K562 (cell line): ENCODE measurements at regions not wholly inside any gene's neighbourhood (a gene's known extent, or its start where the extent isn't known, plus 50 kb on each side); places are given as distances from the start of the nearest gene placed in this dataset.

ENCODE experiments used
- ATAC-seq: fragments of 200-7000 bp; cut with Tn5 transposase; 3 replicates; pipeline ENCODE4 v1.9.1; 2020; ENCODE audit warnings: moderate library complexity
- BruUV-seq: library from RNA; stranded (reverse); fragments of 400-500 nt; replicated peaks from 2 replicates; lab custom pipeline; 2021; lab: Mats Ljungman, UMichigan
- CTCF ChIA-PET: fragments of 300-600 bp; formaldehyde crosslinking; extraction: SDS; loops from one replicate; lab custom pipeline; 2021; ENCODE audit warnings: low intra/inter-chr PET ratio; lab: Yijun Ruan, JAX
- POLR2A ChIA-PET: fragments of 300-600, 350-650 bp; sonication (Branson Sonifier 250); formaldehyde crosslinking; extraction: SDS; loops from one replicate; lab custom pipeline; 2021; ENCODE audit warnings: antibody characterized with exemption, inconsistent platforms; lab: Yijun Ruan, JAX
- DNase-seq, 4 experiments: peaks; one replicate each; pipeline versions ENCODE4 v3.0.0 to v3.0.0-alpha.2; 2011 to 2018; ENCODE audit warnings: low spot score in 3 of 4, mixed read lengths in 3 of 4; ENCODE audit errors: extremely low read depth in 1 of 4
- FAIRE-seq: peaks from 2 replicates; lab custom pipeline; 2011; peaks lifted over from hg19 to GRCh38; lab: Jason Lieb, UNC
- H2AFZ ChIP-seq: 2 replicates; pipeline ENCODE4 v1.6.0; 2011; ENCODE audit warnings: low read depth, low read length, control low read depth, inconsistent platforms
- H3K27ac ChIP-seq: fragments of 200-600 bp; 3 replicates; pipeline ENCODE4 v1.8.0; 2011; ENCODE audit warnings: low read depth, mild to moderate bottlenecking, control low read depth, inconsistent platforms, low read length, moderate library complexity, mixed read lengths; ENCODE audit errors: extremely low read depth
- H3K27me3 ChIP-seq, 2 experiments: fragments of 300-600 bp in 1 of 2; 2 replicates in 1 of 2; 3 replicates in 1 of 2; pipeline versions ENCODE4 v1.6.0 to v1.8.0; 2011; ENCODE audit warnings: inconsistent platforms in 2 of 2, low read length in 2 of 2, mild to moderate bottlenecking in 1 of 2, mixed read lengths in 1 of 2, moderate library complexity in 1 of 2; ENCODE audit not compliant: control insufficient read depth in 2 of 2, insufficient read depth in 2 of 2
- H3K36me3 ChIP-seq: fragments of 300-600 bp; 3 replicates; pipeline ENCODE4 v1.8.0; 2011; ENCODE audit warnings: mild to moderate bottlenecking, low read length, inconsistent platforms; ENCODE audit not compliant: control insufficient read depth, insufficient read depth
- H3K4me1 ChIP-seq, 2 experiments: fragments of 200-600 bp in 1 of 2; replicated peaks in 1 of 2; 2 replicates in 1 of 2; 3 replicates in 1 of 2; pipeline versions ENCODE4 v1.5.1 to v1.8.0; 2011; ENCODE audit warnings: inconsistent platforms in 2 of 2, low read length in 2 of 2, mild to moderate bottlenecking in 1 of 2, mixed read lengths in 1 of 2, moderate library complexity in 1 of 2; ENCODE audit not compliant: control insufficient read depth in 2 of 2, insufficient read depth in 2 of 2
- H3K4me2 ChIP-seq: 2 replicates; pipeline ENCODE4 v1.6.1; 2011; ENCODE audit warnings: low read length, control low read depth, inconsistent platforms, mixed read lengths; ENCODE audit not compliant: insufficient read depth
- H3K4me3 ChIP-seq: fragments of 200-600 bp; sonication (generic), shearing (Covaris generic); 2 replicates; pipeline ENCODE4 v1.5.1; 2016; ENCODE audit warnings: control low read depth, inconsistent platforms
- H3K79me2 ChIP-seq: fragments of 200-600 bp; 3 replicates; pipeline ENCODE4 v1.8.0; 2011; ENCODE audit warnings: low read length, inconsistent platforms; ENCODE audit not compliant: control insufficient read depth, insufficient read depth
- H3K9ac ChIP-seq, 2 experiments: 2 replicates each; pipeline versions ENCODE4 v1.6.0 to v1.6.1; 2011; ENCODE audit warnings: low read depth in 2 of 2, low read length in 2 of 2, control low read depth in 1 of 2, inconsistent platforms in 1 of 2, mild to moderate bottlenecking in 1 of 2, mixed read lengths in 1 of 2; ENCODE audit not compliant: insufficient read depth in 1 of 2
- H3K9me1 ChIP-seq: one replicate; pipeline ENCODE4 v1.6.0; 2011; ENCODE audit warnings: inconsistent platforms, mild to moderate bottlenecking, low read length, moderate library complexity; ENCODE audit not compliant: control insufficient read depth, insufficient read depth
- H3K9me3 ChIP-seq: replicated peaks from 2 replicates; pipeline ENCODE4 v1.5.1; 2011; ENCODE audit warnings: low read depth, low read length, inconsistent platforms; ENCODE audit not compliant: control insufficient read depth, insufficient read depth
- H4K20me1 ChIP-seq: replicated peaks from 2 replicates; pipeline ENCODE4 v1.6.1; 2011; ENCODE audit warnings: low read length, inconsistent platforms, mixed read lengths; ENCODE audit not compliant: control insufficient read depth, insufficient read depth
- ADNP ChIP-seq: fragments of 200-800 bp; sonication (Bioruptor generic); IDR thresholded peaks from 2 replicates; pipeline ENCODE4 v1.6.1; 2016; ENCODE audit warnings: missing genetic modification characterization, missing compliant biosample characterization
- ATF4 ChIP-seq: fragments of 450-650 bp; formaldehyde crosslinking; IDR thresholded peaks from 2 replicates; pipeline ENCODE4 v1.4.0; 2022; ENCODE audit warnings: mild to moderate bottlenecking, moderate library complexity
- FUS ChIP-seq: fragments of 200-400 bp; formaldehyde crosslinking; optimal IDR thresholded peaks from 2 replicates; pipeline ENCODE3; 2017; ENCODE audit warnings: low read depth, low read length
- HDAC2 ChIP-seq: fragments of 450-650 bp; IDR thresholded peaks from 2 replicates; pipeline ENCODE4 v1.6.1; 2016; ENCODE audit warnings: mild to moderate bottlenecking
- KDM1A ChIP-seq, 2 experiments: fragments of 450-650 bp; IDR thresholded peaks; 2 replicates each; pipeline ENCODE4 v1.6.1; 2016; ENCODE audit warnings: mild to moderate bottlenecking in 2 of 2
- KHSRP ChIP-seq: fragments of 450-650 bp; IDR thresholded peaks from 2 replicates; pipeline ENCODE4 v1.6.1; 2017
- MXD1 ChIP-seq: fragments of 250-450 bp; sonication (Bioruptor Pico); IDR thresholded peaks from 2 replicates; pipeline ENCODE4 v1.8.0; 2021; ENCODE audit warnings: borderline replicate concordance, mild to moderate bottlenecking, moderate library complexity; ENCODE audit not compliant: poor library complexity, severe bottlenecking
- RBBP5 ChIP-seq: fragments of 200-600 bp; sonication (generic); IDR thresholded peaks from 2 replicates; pipeline ENCODE4 v1.6.1; 2012; ENCODE audit warnings: borderline replicate concordance, mild to moderate bottlenecking, low read length, control low read depth, inconsistent platforms; ENCODE audit not compliant: insufficient read depth, poor library complexity, severe bottlenecking
- RHOXF2B ChIP-seq: fragments of 250-450 bp; sonication (Bioruptor Pico); conservative IDR thresholded peaks from 2 replicates; pipeline ENCODE4 v1.5.1; 2021
- SRSF9 ChIP-seq: fragments of 200-400 bp; formaldehyde crosslinking; IDR thresholded peaks from 2 replicates; pipeline ENCODE4 v1.6.1; 2017; ENCODE audit warnings: low read depth, low read length, borderline replicate concordance
- TCF7 ChIP-seq: sonication (generic); IDR thresholded peaks from 2 replicates; pipeline ENCODE4 v1.6.1; 2016; ENCODE audit warnings: antibody characterized with exemption, borderline replicate concordance
- THAP7 ChIP-seq: fragments of 250-450 bp; sonication (Bioruptor Pico); IDR thresholded peaks from 2 replicates; pipeline ENCODE4 v1.5.0; 2021
- TRIM24 ChIP-seq, 2 experiments: fragments of 450-650 bp; IDR thresholded peaks; 2 replicates each; pipeline ENCODE4 v1.6.1; 2016
- TRIM25 ChIP-seq: fragments of 450-650 bp; IDR thresholded peaks from 2 replicates; pipeline ENCODE4 v1.7.0; 2016; ENCODE audit warnings: borderline replicate concordance
- ZBTB2 ChIP-seq: fragments of 450-650 bp; IDR thresholded peaks from 2 replicates; pipeline ENCODE4 v1.6.1; 2016; ENCODE audit warnings: antibody characterized with exemption
- ZC3H11A ChIP-seq: IDR thresholded peaks from 2 replicates; pipeline ENCODE4 v1.6.1; 2012; ENCODE audit warnings: low read depth, low read length, improper control_type of control experiment
- ZNF699 ChIP-seq: fragments of 250-450 bp; sonication (Bioruptor Pico); IDR thresholded peaks from 2 replicates; pipeline ENCODE4 v1.8.0; 2021; ENCODE audit warnings: mild to moderate bottlenecking, moderate library complexity; ENCODE audit not compliant: insufficient replicate concordance
- ZNF707 ChIP-seq: fragments of 250-450 bp; sonication (Bioruptor Pico); conservative IDR thresholded peaks from 2 replicates; pipeline ENCODE4 v1.8.0; 2022; ENCODE audit warnings: inconsistent platforms, mild to moderate bottlenecking, moderate library complexity
- ZNF75A ChIP-seq: fragments of 450-650 bp; formaldehyde crosslinking; IDR thresholded peaks from 2 replicates; pipeline ENCODE4 v1.4.0; 2020; ENCODE audit warnings: mild to moderate bottlenecking
- WGBS: fragments of 100-300 bp; shearing (Covaris generic); methylation state at CpG from one replicate; pipeline ENCODE4 v1.1.6; 2016; ENCODE audit warnings: low coverage, mixed read lengths; ENCODE audit not compliant: insufficient coverage; ENCODE audit errors: missing lambda C conversion rate; 5-methylcytosine and 5-hydroxymethylcytosine counted together
- in situ Hi-C: fragments of 300-500 bp; cut with MboI; formaldehyde crosslinking; loops from 4 replicates; pipeline ENCODE4 v1.15.0; 2018; ENCODE audit warnings: inconsistent platforms, mixed read lengths
- intact Hi-C: fragments of 100-400 bp; cut with micrococcal nuclease; formaldehyde crosslinking; loops from 2 replicates; pipeline ENCODE4 v1.14.2; 2022

- H3K27me3 ChIP-seq: no peaks in the 10 kb centered on the region; a peak in 1 of 5 replicates
- TF ChIP-seq ZNF75A (CRISPR knock-in tag): no peak
- TF ChIP-seq RHOXF2B (CRISPR knock-in tag): no peak
- no peak for TF ChIP-seq TCF7
- TF ChIP-seq ATF4 (CRISPR knock-in tag): no peak
- no peak for TF ChIP-seq ZC3H11A
- no peak for TF ChIP-seq ADNP
- no peak for TF ChIP-seq FUS
- TF ChIP-seq SRSF9: no peak
- TF ChIP-seq TRIM24 (IDR thresholded peaks at IDR 0.05): no peak
- no peak for TF ChIP-seq MXD1 (CRISPR knock-in tag)
- TF ChIP-seq THAP7 (CRISPR knock-in tag): no peak
- no peak for TF ChIP-seq ZNF699
- no peak for TF ChIP-seq ZBTB2
- TF ChIP-seq TRIM25: no peak
- TF ChIP-seq KHSRP: no peak
- TF ChIP-seq HDAC2: no peak
- no peak for TF ChIP-seq RBBP5
- no peak for TF ChIP-seq ZNF707 (CRISPR knock-in tag)
- TF ChIP-seq KDM1A (IDR thresholded peaks at IDR 0.05): no peak
- no TSS peak for BruUV-seq
- 0% methylated on average over 8 of the region's 8 CpGs for WGBS
- POLR2A ChIA-PET: no interaction called here
- no peak overlapping the region for H3K9ac ChIP-seq
- no peak overlapping the region for H3K4me3 ChIP-seq
- H3K27ac ChIP-seq: no peak overlapping the region
- no peaks in the 10 kb centered on the region for H3K4me1 ChIP-seq
- no peaks in the 10 kb centered on the region for H3K9me1 ChIP-seq
- H3K79me2 ChIP-seq: no peaks in the 10 kb centered on the region
- CTCF ChIA-PET: no interaction called here
- DNase-seq (no peak), FAIRE-seq (no peak), ATAC-seq (no peak)
- H2AFZ ChIP-seq: no peak overlapping the region
- H3K9me3 ChIP-seq: no peaks in the 10 kb centered on the region
- H4K20me1 ChIP-seq: no peaks in the 10 kb centered on the region
- no peaks in the 10 kb centered on the region for H3K36me3 ChIP-seq
- intact Hi-C loops (no loop called here), in situ Hi-C loops (no loop called here)
- no peak overlapping the region for H3K4me2 ChIP-seq
Observed at GRCh38 chr10:2294739-2295138, 557.4 kb upstream of the ADARB2 start.
